WI38 (cell line): ENCODE measurements at regions not wholly inside any gene's neighbourhood (a gene's known extent, or its start where the extent isn't known, plus 50 kb on each side); places are given as distances from the start of the nearest gene placed in this dataset.
"Not testable (repeated sequence)": the region's sequence is repeated elsewhere in the genome, so short reads cannot be mapped to it uniquely, and the experiment has no call there.

Experiments
- H3K4me3 ChIP-seq: 2 replicates; pipeline ENCODE4 v1.5.1; 2011; ENCODE audit warnings: low read depth, mild to moderate bottlenecking, control low read depth, low read length
- TF ChIP-seq, protein P1 (sequence below): IDR thresholded peaks from 2 replicates; pipeline ENCODE4 v1.5.1; 2012; ENCODE audit warnings: low read depth, mild to moderate bottlenecking, control low read depth, low read length

DNA sequence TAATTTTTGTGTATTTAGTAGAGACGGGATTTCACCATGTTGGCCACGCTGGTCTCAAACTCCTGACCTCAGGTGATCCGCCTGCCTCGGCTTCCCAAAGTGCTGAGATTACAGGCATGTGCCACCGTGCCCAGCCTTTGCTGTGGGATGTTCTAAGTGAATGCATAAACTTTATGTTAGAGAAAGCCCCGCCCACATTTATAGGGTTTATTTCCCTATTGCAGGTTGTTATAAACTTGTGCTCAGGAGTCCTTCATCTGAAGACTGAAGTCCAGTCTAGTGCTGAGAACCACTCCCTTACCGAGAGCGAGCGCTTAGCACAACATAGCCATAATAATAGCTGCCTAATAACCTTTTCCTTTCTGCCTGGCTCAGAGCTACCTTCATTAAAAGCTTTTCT lies 75.4 kb upstream of the ZNF217 start:
- TF ChIP-seq, protein P1, sequence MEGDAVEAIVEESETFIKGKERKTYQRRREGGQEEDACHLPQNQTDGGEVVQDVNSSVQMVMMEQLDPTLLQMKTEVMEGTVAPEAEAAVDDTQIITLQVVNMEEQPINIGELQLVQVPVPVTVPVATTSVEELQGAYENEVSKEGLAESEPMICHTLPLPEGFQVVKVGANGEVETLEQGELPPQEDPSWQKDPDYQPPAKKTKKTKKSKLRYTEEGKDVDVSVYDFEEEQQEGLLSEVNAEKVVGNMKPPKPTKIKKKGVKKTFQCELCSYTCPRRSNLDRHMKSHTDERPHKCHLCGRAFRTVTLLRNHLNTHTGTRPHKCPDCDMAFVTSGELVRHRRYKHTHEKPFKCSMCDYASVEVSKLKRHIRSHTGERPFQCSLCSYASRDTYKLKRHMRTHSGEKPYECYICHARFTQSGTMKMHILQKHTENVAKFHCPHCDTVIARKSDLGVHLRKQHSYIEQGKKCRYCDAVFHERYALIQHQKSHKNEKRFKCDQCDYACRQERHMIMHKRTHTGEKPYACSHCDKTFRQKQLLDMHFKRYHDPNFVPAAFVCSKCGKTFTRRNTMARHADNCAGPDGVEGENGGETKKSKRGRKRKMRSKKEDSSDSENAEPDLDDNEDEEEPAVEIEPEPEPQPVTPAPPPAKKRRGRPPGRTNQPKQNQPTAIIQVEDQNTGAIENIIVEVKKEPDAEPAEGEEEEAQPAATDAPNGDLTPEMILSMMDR, result no peak
- no peak overlapping the region for H3K4me3 ChIP-seq

DNA sequence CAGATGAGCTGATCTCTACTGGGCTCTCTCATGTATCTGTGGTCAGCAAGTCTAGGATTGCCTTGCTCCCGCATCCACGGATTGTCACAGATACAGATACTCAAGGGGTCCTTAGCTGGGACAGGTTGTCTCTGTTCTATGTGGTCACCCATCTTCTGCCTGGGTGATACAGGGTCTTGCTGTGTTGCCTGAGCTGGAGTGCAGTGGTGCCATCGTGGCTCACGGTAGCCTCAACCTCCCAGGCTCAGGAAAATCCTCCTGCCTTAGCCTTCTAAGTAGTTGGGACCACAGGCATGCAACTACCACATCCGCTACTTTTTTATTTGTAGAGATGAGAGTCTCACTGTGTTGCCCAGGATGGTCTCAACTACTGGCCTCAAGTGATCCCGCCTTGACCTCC lies 72.5 kb upstream of the ZNF217 start:
- no peak overlapping the region for H3K4me3 ChIP-seq
- TF ChIP-seq, protein P1, result no peak

DNA sequence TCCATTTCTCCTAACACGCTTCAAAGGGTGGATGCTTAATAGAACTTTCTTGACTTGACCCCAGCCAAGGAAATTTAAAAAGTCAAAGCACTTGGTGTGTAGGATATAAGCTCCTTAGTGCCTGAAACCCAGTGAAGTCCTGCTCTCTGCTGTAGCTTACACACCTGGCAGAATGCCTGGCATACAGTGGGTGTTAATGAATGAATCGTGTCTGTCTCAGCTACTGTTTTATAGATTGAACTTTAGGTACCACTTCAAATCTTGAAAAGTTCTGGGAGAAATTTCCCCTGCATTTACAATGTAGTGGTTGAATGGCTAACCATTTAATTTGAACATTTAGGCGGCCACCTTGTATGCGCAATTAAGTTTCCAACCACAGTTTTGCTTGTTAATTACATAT lies 70.5 kb upstream of the ZNF217 start:
- TF ChIP-seq, protein P1, result no peak
- no peak overlapping the region for H3K4me3 ChIP-seq

DNA sequence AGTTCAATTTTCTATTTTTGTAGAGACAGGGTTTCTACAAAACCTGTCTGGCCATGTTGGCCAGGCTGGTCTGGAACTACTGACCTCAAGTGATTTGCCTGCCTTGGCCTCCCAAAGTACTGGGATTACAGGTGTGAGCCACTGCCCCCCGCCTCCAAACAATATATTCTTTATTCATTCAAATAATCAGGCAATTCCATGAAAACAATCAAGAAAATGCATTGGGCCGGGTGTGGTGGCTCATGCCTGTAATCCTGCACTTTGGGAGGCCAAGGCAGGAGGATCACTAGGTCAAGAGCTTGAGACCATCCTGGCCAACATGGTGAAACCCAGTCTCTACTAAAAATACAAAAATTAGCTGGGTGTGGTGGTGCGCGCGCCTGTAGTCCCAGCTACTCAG lies 69.9 kb upstream of the ZNF217 start:
- not testable (repeated sequence) for H3K4me3 ChIP-seq

DNA sequence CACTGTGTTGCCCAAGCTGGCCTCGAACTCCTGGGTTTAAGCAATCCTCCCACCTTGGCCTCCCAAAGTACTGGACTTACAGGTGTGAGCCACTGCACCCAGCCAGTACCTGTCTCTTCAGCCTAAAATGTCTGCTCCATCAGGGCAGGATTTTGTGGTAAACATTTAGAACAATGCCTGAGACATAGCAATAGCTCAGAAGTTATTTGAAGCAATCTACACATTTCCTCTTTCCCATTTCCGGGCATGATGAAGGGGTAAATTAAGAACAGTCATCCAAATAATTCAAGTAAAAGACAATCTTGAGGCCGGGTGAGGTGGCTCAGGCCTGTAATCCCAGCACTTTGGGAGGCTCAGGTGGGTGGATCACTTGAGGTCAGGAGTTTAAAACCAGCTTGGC lies 69.0 kb upstream of the ZNF217 start:
- no peak overlapping the region for H3K4me3 ChIP-seq
- TF ChIP-seq, protein P1, result no peak

DNA sequence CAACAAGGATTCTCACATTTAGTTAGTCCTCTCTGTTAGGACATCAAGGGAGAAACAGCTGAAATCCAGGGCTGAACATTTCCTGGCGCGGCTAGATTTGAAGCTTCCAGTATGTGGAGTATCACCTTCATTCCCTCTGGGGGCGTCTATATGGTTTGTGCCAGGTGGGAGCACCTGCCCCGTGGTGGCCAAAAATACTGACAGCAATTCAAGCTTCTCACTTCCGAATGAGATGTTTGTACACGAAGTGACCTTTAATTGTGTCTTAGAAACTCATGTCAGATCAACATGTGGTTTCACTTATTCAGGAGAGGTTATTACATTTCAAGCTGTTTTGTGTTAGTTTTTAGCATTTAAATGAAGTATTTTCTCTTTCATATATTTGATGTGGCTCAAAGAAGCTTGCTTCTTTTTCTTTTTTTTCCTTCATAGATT lies 67.3 kb upstream of the ZNF217 start:
- TF ChIP-seq, protein P1, result no peak
- H3K4me3 ChIP-seq, result no peak overlapping the region

DNA sequence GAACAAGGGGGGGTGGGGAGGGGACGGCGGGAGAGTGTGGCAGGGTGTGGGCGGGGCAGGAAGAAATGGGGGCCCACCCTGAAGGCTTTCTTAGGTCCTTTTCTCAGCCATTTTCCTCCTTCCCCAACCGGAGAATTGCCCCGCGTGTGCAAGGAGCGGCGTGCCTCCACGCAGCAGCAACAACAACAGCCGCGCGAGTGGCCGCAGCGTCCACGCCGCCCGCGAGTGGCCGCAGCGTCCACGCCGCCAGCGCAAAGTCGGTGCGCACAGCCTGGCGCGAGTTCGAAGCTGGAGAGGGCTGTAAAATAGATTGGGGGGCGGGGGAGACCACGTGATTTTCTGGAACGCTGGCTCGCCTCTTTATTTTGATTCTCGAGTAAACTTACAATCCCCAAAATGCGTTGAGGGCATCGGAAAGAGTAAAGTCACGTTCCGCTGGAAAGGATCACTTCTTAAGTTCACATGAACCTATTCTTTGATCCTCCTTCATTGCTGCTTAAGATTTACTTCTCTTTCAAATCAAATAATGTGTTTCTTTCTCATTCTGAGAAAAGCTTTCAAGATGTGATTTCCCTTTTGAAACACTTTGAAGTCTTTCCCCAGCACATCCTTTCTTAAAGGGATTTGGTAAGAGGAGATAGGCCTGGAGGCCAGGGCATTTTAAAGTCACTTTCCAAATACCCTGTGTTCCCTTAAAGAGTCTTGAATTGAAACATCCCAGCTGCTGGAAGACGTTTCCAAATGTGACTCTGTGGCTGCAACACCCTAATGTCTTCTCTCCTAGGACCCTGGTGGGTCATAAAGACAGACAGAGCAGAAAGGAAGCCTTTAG lies 66.7 kb upstream of the ZNF217 start:
- TF ChIP-seq, protein P1, result no peak
- H3K4me3 ChIP-seq, result no peak overlapping the region

DNA sequence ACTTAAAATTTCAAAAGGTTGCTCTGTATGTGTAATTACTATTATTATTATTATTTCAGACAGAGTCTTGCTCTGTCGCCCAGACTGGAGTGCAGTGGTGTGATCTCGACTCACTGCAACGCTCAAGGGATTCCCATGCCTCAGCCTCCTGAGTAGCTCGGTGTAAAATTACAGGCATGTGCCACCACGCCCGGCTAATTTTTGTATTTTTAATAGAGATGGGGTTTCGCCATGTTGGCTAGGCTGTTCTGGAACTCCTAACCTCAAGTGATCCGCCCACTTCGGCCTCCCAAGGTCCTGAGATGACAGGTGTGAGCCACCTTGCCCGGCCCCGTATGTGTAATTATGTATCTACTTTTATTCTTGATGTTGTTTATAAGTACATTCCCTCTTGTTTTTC lies 65.3 kb upstream of the ZNF217 start:
- TF ChIP-seq, protein P1, result no peak
- no peak overlapping the region for H3K4me3 ChIP-seq
